HG02642 (cell line): ENCODE measurements at regions not wholly inside any gene's neighbourhood (a gene's known extent, or its start where the extent isn't known, plus 50 kb on each side); places are given as distances from the start of the nearest gene placed in this dataset.

Experiments
- ATAC-seq: cut with Tn5 transposase; IDR thresholded peaks from one replicate; pipeline ENCODE4 v1.9.1; 2021; ENCODE audit warnings: mild to moderate bottlenecking; ENCODE audit not compliant: unreplicated experiment, poor library complexity

DNA sequence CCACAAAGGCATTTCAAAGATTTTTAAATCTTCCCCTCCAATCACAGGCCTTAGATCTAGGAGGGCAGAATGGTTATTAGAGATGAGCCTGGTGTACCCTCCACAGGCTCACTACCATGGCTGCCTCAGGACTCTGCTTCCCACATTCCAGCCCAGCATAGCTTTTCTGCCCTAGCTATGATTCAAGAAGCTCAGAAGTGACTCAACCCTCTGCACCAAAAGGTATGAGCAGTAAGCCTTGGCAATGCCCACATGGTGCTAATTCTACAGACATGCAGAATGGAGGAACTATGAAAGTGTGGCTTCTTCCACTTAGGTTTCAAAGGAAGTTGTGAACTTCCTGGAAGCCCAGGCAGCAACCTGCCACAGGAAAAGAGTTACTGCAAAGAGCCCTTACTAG is 786.2 kb downstream of the SLITRK6 start:
- no peak for ATAC-seq

- ATAC-seq: no peak
Observed at GRCh38 chr13:85009447-85009846, 789.8 kb downstream of the SLITRK6 start.

- no peak for ATAC-seq
Observed at GRCh38 chr13:84999252-84999651, 800.0 kb downstream of the SLITRK6 start.

DNA sequence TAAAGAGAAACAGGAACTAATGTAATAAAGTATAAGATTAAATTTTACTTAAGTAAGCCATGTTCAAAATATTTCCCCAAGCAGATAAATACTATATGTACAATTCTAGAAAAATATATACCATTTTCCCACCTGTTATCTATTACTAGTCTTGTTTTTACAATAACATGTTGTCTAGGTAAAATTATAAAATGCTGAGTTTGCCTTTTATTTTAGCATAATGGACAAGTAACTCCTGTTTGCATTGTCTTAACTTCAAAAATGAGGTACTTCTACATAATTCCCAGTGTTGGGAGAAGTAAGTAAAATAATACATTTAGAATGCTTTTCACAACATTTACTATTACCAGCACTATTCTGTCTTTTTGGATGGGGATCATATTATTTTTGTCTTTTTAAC is 800.5 kb downstream of the SLITRK6 start:
- no peak for ATAC-seq

GRCh38 chr13:84997858-84998257 is 801.4 kb downstream of the SLITRK6 start:
- ATAC-seq: no peak

DNA sequence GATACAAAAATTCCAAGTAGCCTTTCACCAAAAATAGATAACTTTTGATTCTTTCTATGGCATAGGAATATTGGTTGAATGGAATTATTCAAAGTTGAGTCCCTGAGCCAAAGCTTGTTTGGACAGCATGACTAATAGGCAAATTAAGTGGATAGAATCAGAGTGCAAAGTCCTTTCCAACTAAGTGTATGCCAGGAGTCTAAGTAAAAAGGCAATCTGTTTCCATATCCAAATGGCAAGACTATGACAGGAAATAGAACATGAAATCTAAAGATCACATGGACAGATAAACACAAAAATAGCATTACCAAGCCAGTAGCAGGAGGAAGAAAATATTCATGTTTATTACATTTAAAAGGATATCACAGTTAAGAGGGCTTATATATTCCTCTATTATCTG is 804.6 kb downstream of the SLITRK6 start:
- ATAC-seq: no peak

- no peak for ATAC-seq
Observed at GRCh38 chr13:84985860-84986259, 813.4 kb downstream of the SLITRK6 start.

DNA sequence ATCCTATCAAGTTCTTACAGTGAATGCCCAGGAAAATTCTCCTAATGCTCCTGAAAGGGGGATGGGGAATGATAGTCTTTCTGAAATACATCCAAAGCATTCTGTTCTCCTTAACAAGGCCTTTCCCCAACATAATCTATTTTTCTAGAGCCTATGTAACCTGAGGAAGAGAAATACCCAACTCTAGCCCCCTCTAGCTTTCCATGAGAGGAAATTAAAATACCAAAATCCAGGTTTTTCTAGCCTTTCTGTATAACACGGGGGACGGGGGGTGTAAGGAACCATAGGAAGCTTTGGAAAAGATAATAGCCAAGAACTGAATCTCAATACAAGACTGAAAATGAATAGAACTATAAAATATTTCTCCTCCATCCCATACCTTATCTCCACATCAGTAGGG is 815.9 kb downstream of the SLITRK6 start:
- ATAC-seq: no peak

- no peak for ATAC-seq
Observed at GRCh38 chr13:84980571-84980970, 818.6 kb downstream of the SLITRK6 start.

DNA sequence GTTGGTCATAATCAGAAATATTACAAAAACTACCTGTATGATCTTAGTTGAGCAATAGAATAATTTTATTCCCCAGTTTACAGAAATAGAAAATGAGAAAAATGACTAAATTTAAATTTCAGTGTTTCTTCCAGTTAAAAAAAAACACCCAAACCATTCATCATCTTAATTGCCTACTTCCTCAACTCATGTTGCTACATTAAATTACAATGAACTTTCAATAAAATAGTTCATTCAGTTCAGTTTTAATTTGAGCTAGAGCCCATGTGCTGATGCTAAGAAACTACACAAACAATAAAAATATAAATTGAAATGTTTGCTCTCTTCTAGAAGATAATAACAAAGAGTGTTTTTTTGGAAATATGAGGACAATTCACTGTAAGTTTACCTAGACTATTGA is 820.4 kb downstream of the SLITRK6 start:
- no peak for ATAC-seq

DNA sequence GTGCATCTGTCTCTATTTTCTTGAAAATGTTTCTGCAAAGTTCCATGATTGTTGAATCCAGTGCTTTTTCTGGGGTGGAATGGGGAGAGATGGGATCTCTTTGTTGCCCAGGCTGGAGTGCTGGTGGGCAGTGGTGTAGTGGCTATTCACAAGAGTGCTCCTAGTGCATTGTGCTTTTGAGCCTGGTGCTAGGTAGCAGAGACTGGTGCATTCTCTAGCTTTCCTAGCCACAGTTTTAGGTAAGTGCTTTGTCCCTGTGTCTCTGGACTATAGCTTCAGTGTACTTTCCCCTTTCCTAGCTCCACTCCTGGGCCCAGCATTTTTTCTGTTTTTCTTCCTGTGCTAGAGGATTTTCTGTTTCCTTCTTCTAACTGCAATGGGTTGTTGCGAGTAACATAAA is 825.6 kb downstream of the SLITRK6 start:
- ATAC-seq: no peak

DNA sequence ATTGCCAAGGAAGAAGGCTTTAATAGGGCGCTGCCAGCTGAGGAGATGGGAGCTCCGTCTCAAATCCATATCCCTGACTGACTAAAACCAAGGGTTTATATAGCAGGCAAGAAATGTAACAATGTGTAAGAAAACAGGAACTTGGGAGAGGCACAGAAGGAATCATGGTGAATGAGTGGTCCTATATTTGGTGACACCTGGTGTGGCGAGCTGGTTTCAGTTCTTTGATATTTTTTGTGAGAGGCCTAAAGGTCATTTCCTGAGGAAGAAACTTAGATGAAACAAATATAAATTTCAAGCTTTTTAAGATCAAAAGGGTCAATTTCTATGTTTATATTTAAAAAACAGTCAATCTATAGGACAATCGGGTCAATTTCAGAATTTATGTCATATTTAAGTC is 826.3 kb downstream of the SLITRK6 start:
- ATAC-seq: no peak

- no peak for ATAC-seq
Observed at GRCh38 chr13:84962849-84963248, 836.4 kb downstream of the SLITRK6 start.

DNA sequence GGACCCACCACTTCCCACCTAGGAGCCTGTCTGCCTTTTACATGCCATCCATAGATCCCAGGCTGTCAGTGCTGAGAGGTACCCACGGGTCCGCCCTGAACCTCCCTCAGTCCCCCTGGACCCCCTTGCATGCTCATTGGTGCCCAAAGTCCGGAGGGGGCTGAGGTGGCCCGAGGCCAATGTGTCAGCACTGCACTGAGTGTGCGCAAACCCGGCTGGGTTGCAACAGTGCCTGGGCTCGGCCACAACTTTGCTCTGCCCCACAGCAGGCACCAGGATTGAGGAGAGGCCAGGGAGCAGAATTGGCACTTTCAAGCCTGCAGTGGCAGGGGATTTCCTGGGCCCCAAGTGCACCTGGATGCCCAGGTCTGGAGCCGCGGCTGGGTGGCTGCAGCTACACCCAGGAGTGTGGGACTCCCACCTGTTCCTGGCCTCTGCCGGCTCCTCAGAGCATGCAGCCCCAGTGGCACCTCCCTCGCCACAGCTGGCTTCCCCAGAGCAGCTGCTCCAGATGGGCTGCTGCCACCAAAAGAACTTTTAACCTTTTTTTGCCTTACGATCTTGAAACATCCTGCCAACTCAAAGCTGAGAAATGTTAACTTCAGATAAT is 837.0 kb downstream of the SLITRK6 start:
- ATAC-seq: no peak

DNA sequence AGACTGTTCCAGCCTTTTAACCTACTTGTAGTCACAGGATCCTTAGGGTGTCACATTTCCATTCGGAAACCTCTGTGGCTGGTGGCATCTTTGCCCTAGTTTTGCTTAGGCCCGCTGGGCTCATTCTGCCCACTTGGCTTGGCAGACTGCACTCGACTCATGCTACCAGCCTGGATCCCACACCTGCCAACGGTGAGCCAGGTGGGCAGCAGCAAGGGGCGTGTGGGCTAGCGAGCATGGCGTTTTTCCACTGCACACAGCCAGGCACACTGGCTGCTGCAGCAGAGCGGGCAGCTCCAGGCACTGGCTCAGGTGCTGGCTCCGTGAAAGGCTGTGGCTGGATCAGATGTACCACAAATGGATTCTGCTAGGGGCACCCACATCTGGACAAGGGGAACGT is 838.2 kb downstream of the SLITRK6 start:
- ATAC-seq: no peak

DNA sequence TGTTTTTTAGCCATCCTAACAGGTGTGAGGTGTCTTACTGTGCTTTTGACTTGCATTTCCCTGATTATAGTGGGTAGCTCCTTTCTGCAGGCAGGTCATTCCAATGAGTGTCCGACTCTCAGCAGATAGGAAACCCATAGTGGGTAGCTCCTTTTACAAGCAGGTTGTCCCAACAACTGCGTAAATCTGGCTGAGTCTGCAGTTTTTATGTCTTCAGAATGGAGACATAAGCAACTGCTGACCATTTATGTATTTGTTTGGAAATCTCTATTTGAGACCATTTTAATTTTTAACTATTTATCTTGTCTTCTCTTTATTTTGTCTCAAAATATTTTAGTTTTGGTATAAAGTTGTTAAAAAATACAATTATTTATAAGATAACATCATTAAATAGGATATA is 839.4 kb downstream of the SLITRK6 start:
- ATAC-seq: no peak

- no peak for ATAC-seq
Observed at GRCh38 chr13:84954636-84955035, 844.6 kb downstream of the SLITRK6 start.

DNA sequence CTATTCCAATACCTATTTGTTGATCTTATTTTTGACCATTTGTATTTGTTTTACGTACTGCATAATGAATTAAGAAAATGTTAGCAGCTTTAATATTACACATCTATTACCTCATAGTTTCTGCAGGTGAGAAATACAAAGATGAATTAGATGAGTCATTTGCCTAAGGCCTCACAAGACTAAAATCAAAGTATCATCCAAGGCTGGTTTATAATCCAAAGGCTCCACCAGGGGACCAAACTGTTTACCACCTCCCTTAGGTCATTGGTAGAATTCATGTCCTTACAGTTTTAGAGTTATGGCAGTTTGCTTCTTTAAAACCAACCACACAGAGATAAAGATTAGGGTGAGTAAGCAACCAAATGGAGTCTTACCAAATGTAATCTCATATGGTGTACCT is 848.1 kb downstream of the SLITRK6 start:
- ATAC-seq: no peak

DNA sequence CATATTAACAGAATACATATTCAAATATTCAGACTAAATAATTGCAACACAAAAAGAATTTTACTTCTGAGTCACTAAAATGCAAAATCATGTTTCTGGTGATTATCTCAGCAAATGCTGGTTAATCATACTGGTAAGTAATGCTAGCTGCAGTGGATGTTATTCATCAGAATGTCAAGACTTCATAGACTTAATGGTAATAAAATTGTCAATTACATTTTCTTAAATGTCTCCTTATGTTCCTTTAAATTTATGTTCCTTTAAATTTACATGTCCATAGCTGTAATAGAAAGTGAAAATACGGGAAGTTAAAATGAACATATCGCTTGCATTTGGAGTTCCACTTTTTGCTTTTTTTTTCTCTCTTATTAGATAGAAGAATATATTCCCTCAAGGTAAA is 853.0 kb downstream of the SLITRK6 start:
- no peak for ATAC-seq

GRCh38 chr13:84940798-84941197 is 858.4 kb downstream of the SLITRK6 start:
- no peak for ATAC-seq

- no peak for ATAC-seq
Observed at GRCh38 chr13:84940167-84940566, 859.1 kb downstream of the SLITRK6 start.

GRCh38 chr13:84934911-84935310 is 864.3 kb downstream of the SLITRK6 start:
- ATAC-seq: no peak

DNA sequence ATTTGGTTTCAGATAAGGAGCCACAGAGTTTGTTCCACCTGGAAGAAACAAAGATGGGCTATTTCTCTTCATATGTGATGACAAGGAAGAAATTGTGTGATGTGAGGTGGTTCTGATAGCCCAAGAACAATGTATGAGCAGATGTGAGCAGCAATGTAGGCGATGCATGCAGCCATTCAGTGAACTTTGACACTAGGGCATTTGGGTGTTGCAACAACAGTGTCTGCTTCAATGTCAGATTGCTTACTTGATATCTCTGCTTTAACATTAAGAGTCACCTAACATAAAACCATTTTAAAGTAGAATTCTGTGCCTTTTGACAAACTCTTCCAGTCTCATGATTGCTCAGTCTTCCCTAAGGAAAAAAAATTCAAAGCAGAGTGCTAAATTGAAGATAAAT is 865.4 kb downstream of the SLITRK6 start:
- ATAC-seq: no peak
